Muscle of leg (tissue), 3 donors: ENCODE measurements at regions not wholly inside any gene's neighbourhood (a gene's known extent, or its start where the extent isn't known, plus 50 kb on each side); places are given as distances from the start of the nearest gene placed in this dataset.
A peak's percentile ranks its signal among the peaks of the same experiment; 100 is the strongest.

Experiments
- DNase-seq: peaks from one replicate; pipeline ENCODE4 v3.0.0; 2013
- H3K27ac ChIP-seq: one replicate; pipeline ENCODE4 v1.5.1; 2013; ENCODE audit warnings: mild to moderate bottlenecking, low read length, control low read depth
- H3K27me3 ChIP-seq: one replicate; pipeline ENCODE4 v1.6.1; 2013; ENCODE audit warnings: low read length; ENCODE audit not compliant: control insufficient read depth, insufficient read depth
- H3K36me3 ChIP-seq: one replicate; pipeline ENCODE4 v1.6.1; 2013; ENCODE audit warnings: low read length; ENCODE audit not compliant: control insufficient read depth, insufficient read depth
- H3K4me1 ChIP-seq: one replicate; pipeline ENCODE4 v1.6.1; 2013; ENCODE audit warnings: low read length; ENCODE audit not compliant: control insufficient read depth, insufficient read depth
- H3K4me3 ChIP-seq: one replicate; pipeline ENCODE4 v1.5.1; 2013; ENCODE audit warnings: low read length, control low read depth
- H3K9me3 ChIP-seq: replicated peaks from 2 replicates; pipeline ENCODE4 v1.6.1; 2013; ENCODE audit warnings: low read depth, low read length; ENCODE audit not compliant: control insufficient read depth
- WGBS: methylation state at CpG from one replicate; pipeline ENCODE4 v1.1.5; 2013; ENCODE audit warnings: missing lambda C conversion rate; ENCODE audit not compliant: insufficient coverage; 5-methylcytosine and 5-hydroxymethylcytosine counted together

GRCh38 chr5:135225856-135226560 is 173.0 kb downstream of the MACROH2A1 start:
- Histone ChIP-seq H3K4me1 (peaks cover 66% of the 10 kb centered on the region), H3K27me3 (peaks cover 2% of the 10 kb centered on the region), H3K9me3 (no peaks in the 10 kb centered on the region), H3K27ac (no peak overlapping the region), H3K36me3 (no peaks in the 10 kb centered on the region), H3K4me3 (no peak overlapping the region)
- peak; percentile 62 for DNase-seq
- 29% methylated on average over 8 of the region's 16 CpGs for WGBS

GRCh38 chr5:135223891-135224625 is 175.0 kb downstream of the MACROH2A1 start:
- Histone ChIP-seq H3K4me1 (peaks cover 59% of the 10 kb centered on the region), H3K36me3 (no peaks in the 10 kb centered on the region), H3K27ac (no peak overlapping the region), H3K9me3 (no peaks in the 10 kb centered on the region), H3K4me3 (no peak overlapping the region), H3K27me3 (no peaks in the 10 kb centered on the region)
- 68% methylated on average over 4 of the region's 5 CpGs for WGBS
- no peak for DNase-seq

- H3K27ac ChIP-seq: no peak overlapping the region
- H3K9me3 ChIP-seq: no peaks in the 10 kb centered on the region
- WGBS: 77% methylated on average over 2 of the region's 2 CpGs
- peaks cover 62% of the 10 kb centered on the region for H3K4me1 ChIP-seq
- no peak for DNase-seq
- H3K36me3 ChIP-seq: no peaks in the 10 kb centered on the region
- no peak overlapping the region for H3K4me3 ChIP-seq
- no peaks in the 10 kb centered on the region for H3K27me3 ChIP-seq
Observed at GRCh38 chr5:135223404-135223803, 175.6 kb downstream of the MACROH2A1 start.

- WGBS: no CpG with 5 or more reads among the region's 3 CpGs
- Histone ChIP-seq H3K4me3 (no peak overlapping the region), H3K36me3 (no peaks in the 10 kb centered on the region), H3K27ac (no peak overlapping the region), H3K9me3 (no peaks in the 10 kb centered on the region), H3K27me3 (no peaks in the 10 kb centered on the region), H3K4me1 (peaks cover 64% of the 10 kb centered on the region)
- DNase-seq: no peak
Observed at GRCh38 chr5:135222771-135223170, 176.3 kb downstream of the MACROH2A1 start.

GRCh38 chr5:135222171-135222681 is 176.8 kb downstream of the MACROH2A1 start:
- Histone ChIP-seq H3K4me1 (peaks cover 58% of the 10 kb centered on the region), H3K27ac (no peak overlapping the region)
- 88% methylated on average over 4 of the region's 4 CpGs for WGBS

GRCh38 chr5:135221696-135222095 is 177.3 kb downstream of the MACROH2A1 start:
- Histone ChIP-seq H3K27me3 (no peaks in the 10 kb centered on the region), H3K4me1 (peaks cover 54% of the 10 kb centered on the region), H3K36me3 (no peaks in the 10 kb centered on the region), H3K4me3 (no peak overlapping the region), H3K27ac (no peak overlapping the region), H3K9me3 (no peaks in the 10 kb centered on the region)
- no peak for DNase-seq
- 72% methylated on average over 2 of the region's 2 CpGs for WGBS

More at GRCh38 chr5:135222171-135222681, 176.8 kb downstream of the MACROH2A1 start:
- no peaks in the 10 kb centered on the region for H3K36me3 ChIP-seq
- no peaks in the 10 kb centered on the region for H3K27me3 ChIP-seq
- no peak for DNase-seq
- H3K9me3 ChIP-seq: no peaks in the 10 kb centered on the region
- H3K4me3 ChIP-seq: no peak overlapping the region

- peaks cover 3% of the 10 kb centered on the region for H3K27me3 ChIP-seq
- DNase-seq: no peak
- no peaks in the 10 kb centered on the region for H3K36me3 ChIP-seq
- no peak overlapping the region for H3K4me3 ChIP-seq
- H3K9me3 ChIP-seq: no peaks in the 10 kb centered on the region
- peaks cover 49% of the 10 kb centered on the region for H3K4me1 ChIP-seq
- no peak overlapping the region for H3K27ac ChIP-seq
- 94% methylated on average over 3 of the region's 3 CpGs for WGBS
Observed at GRCh38 chr5:135221187-135221473, 177.9 kb downstream of the MACROH2A1 start.

GRCh38 chr5:135220394-135221186 is 178.4 kb downstream of the MACROH2A1 start:
- H3K9me3 ChIP-seq: no peaks in the 10 kb centered on the region
- H3K27me3 ChIP-seq: peaks cover 3% of the 10 kb centered on the region
- H3K27ac ChIP-seq: no peak overlapping the region
- peaks cover 44% of the 10 kb centered on the region for H3K4me1 ChIP-seq
- 84% methylated on average over 7 of the region's 7 CpGs for WGBS
- no peaks in the 10 kb centered on the region for H3K36me3 ChIP-seq
- DNase-seq: no peak
- no peak overlapping the region for H3K4me3 ChIP-seq

- 83% methylated on average over 2 of the region's 3 CpGs for WGBS
- no peak for DNase-seq
- Histone ChIP-seq H3K4me3 (no peak overlapping the region), H3K9me3 (no peaks in the 10 kb centered on the region), H3K27ac (peak overlapping the region; percentile 75), H3K36me3 (no peaks in the 10 kb centered on the region), H3K4me1 (peaks cover 43% of the 10 kb centered on the region), H3K27me3 (peaks cover 3% of the 10 kb centered on the region)
Observed at GRCh38 chr5:135219868-135220267, 179.2 kb downstream of the MACROH2A1 start.
